Tibial nerve (tissue), 4 donors: ENCODE measurements at regions not wholly inside any gene's neighbourhood (a gene's known extent, or its start where the extent isn't known, plus 50 kb on each side); places are given as distances from the start of the nearest gene placed in this dataset.

ENCODE experiments used
- DNase-seq, 2 donors: peaks; one replicate each; pipeline ENCODE4 v3.0.0-alpha.2; 2019; ENCODE audit warnings: low spot score in 2 of 2
- H3K27ac ChIP-seq, 4 donors: fragments of 200-600 bp; sonication (generic) in 3 of 4; one replicate each; pipeline ENCODE4 v1.5.1; 2017 to 2019; ENCODE audit warnings: mild to moderate bottlenecking in 1 of 4
- H3K27me3 ChIP-seq, 2 donors: fragments of 200-600 bp; sonication (generic) in 1 of 2; one replicate each; pipeline versions ENCODE4 v1.5.1 to v1.6.0; 2017 to 2019
- H3K36me3 ChIP-seq, 3 donors: fragments of 200-600 bp; sonication (generic); one replicate each; pipeline ENCODE4 v1.5.1; 2018 to 2019
- H3K4me1 ChIP-seq, 4 donors: fragments of 200-600 bp; sonication (generic) in 3 of 4; one replicate each; pipeline ENCODE4 v1.5.1; 2017 to 2019
- H3K4me3 ChIP-seq, 4 donors: fragments of 200-600 bp; sonication (generic) in 3 of 4; one replicate each; pipeline ENCODE4 v1.5.1; 2017 to 2019; ENCODE audit warnings: mild to moderate bottlenecking in 1 of 4, moderate library complexity in 1 of 4
- H3K9me3 ChIP-seq, 4 donors: fragments of 200-600 bp; sonication (generic) in 3 of 4; one replicate each; pipeline ENCODE4 v1.5.1; 2017 to 2019
- EP300 ChIP-seq, 2 donors: sonication (generic); formaldehyde crosslinking; IDR thresholded peaks; one replicate each; pipeline ENCODE4 v1.6.1; 2017; ENCODE audit warnings: antibody characterized with exemption in 2 of 2, mild to moderate bottlenecking in 1 of 2
- POLR2A ChIP-seq, 2 donors: fragments of 450-650 bp; IDR thresholded peaks; one replicate each; pipeline ENCODE4 v1.6.1; 2017; ENCODE audit warnings: antibody characterized with exemption in 2 of 2, mild to moderate bottlenecking in 2 of 2, moderate library complexity in 2 of 2
- WGBS, 2 donors: methylation state at CpG; one replicate each; pipeline ENCODE4 v1.1.5; 2018; 5-methylcytosine and 5-hydroxymethylcytosine counted together
- TF ChIP-seq, protein P1 (sequence below), 5 experiments: fragments of 200-600 bp in 3 of 5; fragments of 450-650 bp in 2 of 5; sonication (generic) in 3 of 5; IDR thresholded peaks; one replicate each; pipeline ENCODE4 v1.5.1; 2016 to 2019; ENCODE audit warnings: antibody characterized with exemption in 5 of 5, mild to moderate bottlenecking in 3 of 5, moderate library complexity in 2 of 5

DNA sequence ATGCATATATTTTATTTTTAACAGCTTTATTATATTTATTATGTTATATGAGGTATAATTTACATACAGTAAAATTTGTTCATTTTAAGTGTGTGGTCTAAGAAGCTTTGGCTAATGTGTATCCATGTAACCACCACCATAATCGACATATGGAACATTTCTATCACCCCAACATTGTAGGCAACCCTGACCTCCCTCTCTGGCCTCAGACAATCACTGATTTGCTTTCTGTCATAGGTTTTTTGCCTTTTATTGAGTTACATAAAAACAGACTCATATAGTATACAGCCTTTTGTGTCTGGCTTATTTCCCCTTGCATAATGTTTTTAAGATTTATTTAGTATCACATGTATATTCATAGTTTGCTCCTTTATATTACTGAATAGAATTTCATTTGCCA is 90.7 kb upstream of the KL start:
- no peak overlapping the region for H3K4me3 ChIP-seq
- no peak for DNase-seq
- 84 to 89% methylated on average over 1 of the region's 1 CpG for WGBS, 2 donors

DNA sequence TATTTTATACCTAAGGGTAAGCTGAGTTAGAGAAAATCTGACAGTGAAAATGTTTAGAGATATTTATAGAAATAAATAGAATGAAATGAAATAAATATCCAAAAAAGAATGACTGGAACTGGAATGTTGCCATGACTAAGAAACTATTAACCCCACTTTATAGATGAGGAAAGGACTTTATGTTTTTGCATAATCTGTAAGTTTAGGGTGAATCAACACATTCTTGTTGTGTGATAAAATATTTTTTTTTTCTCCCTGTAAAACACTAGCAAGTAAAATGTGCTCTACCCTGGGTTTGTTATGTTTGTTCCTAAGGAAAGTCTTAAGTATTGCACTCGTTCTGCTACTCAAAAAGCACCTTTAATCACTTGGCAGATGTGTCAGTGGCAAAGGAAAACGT is 83.8 kb upstream of the KL start:
- Histone ChIP-seq H3K9me3 (peaks cover 0 to 22% (median 0%) of the 10 kb centered on the region in 4 donors), H3K36me3 (no peaks in the 10 kb centered on the region), H3K4me3 (no peak overlapping the region), H3K4me1 (no peaks in the 10 kb centered on the region), H3K27me3 (no peaks in the 10 kb centered on the region), H3K27ac (no peak overlapping the region)
- no peak for TF ChIP-seq EP300 (IDR thresholded peaks at IDR 0.05)
- no peak for TF ChIP-seq POLR2A (IDR thresholded peaks at IDR 0.05)
- TF ChIP-seq, protein P1, sequence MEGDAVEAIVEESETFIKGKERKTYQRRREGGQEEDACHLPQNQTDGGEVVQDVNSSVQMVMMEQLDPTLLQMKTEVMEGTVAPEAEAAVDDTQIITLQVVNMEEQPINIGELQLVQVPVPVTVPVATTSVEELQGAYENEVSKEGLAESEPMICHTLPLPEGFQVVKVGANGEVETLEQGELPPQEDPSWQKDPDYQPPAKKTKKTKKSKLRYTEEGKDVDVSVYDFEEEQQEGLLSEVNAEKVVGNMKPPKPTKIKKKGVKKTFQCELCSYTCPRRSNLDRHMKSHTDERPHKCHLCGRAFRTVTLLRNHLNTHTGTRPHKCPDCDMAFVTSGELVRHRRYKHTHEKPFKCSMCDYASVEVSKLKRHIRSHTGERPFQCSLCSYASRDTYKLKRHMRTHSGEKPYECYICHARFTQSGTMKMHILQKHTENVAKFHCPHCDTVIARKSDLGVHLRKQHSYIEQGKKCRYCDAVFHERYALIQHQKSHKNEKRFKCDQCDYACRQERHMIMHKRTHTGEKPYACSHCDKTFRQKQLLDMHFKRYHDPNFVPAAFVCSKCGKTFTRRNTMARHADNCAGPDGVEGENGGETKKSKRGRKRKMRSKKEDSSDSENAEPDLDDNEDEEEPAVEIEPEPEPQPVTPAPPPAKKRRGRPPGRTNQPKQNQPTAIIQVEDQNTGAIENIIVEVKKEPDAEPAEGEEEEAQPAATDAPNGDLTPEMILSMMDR (IDR thresholded peaks at IDR 0.05), result no peak
- no peak for DNase-seq
- 54 to 67% methylated on average over 2 of the region's 2 CpGs for WGBS, 2 donors

More for the DNA sequence above, 90.7 kb upstream of the KL start:
- Histone ChIP-seq H3K9me3 (peaks cover 0 to 14% (median 0%) of the 10 kb centered on the region in 4 donors), H3K4me1 (no peaks in the 10 kb centered on the region), H3K27ac (no peak overlapping the region), H3K36me3 (no peaks in the 10 kb centered on the region), H3K27me3 (no peaks in the 10 kb centered on the region)
- TF ChIP-seq POLR2A (IDR thresholded peaks at IDR 0.05), result no peak
- TF ChIP-seq EP300 (IDR thresholded peaks at IDR 0.05), result no peak
- TF ChIP-seq, protein P1 (IDR thresholded peaks at IDR 0.05), result no peak

DNA sequence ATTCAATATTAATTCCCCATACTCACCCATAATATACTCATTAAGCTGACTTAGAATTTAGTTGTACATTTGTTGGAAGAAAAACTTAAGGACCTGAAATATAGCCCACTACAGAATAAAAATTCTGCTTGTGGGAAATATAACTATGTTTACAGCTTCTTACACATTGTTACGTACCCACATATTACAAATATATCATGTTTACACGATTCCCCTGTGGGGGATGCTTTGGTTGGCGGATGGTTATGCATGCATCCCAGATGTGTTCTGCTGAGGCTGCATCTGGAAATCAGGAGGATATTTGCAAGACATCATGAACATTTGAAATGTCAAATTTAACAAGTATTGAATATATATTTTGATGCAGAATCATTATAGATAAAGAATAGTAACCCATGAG is 79.5 kb upstream of the KL start:
- TF ChIP-seq, protein P1 (IDR thresholded peaks at IDR 0.05), result no peak
- Histone ChIP-seq H3K27me3 (no peaks in the 10 kb centered on the region), H3K4me3 (no peak overlapping the region), H3K36me3 (no peaks in the 10 kb centered on the region), H3K4me1 (peaks cover 0 to 9% (median 3%) of the 10 kb centered on the region in 4 donors), H3K27ac (no peak overlapping the region), H3K9me3 (peaks cover 0 to 4% (median 0%) of the 10 kb centered on the region in 4 donors)
- 83 to 88% methylated on average over 3 of the region's 3 CpGs for WGBS, 2 donors
- DNase-seq, result no peak

DNA sequence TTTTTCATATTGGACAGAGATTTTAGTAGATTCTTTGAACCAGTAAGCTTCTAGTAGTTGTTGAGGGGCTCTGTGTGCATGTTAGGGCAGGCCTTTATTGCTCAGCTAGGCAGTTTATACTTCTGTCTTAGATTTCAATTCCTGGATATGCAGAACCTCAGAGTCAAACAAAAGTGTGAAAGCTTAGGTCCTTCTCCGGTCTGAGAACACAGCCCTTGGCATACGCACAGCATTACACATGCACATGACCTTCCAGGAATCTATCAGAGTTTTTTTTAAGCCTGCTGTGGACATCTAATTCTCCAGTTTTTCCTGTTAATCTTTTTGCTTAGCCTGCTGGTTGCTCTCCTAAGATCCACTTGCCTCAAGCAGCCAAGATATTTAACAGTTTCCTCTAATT is 77.9 kb upstream of the KL start:
- WGBS, 2 donors, result 75 to 81% methylated on average over 2 of the region's 2 CpGs
- no peak for DNase-seq
- H3K27ac ChIP-seq, result no peak overlapping the region
- H3K4me1 ChIP-seq, result peaks cover 0 to 9% (median 3%) of the 10 kb centered on the region in 4 donors
- no peaks in the 10 kb centered on the region for H3K9me3 ChIP-seq
- no peaks in the 10 kb centered on the region for H3K27me3 ChIP-seq
- no peak overlapping the region for H3K4me3 ChIP-seq
- no peaks in the 10 kb centered on the region for H3K36me3 ChIP-seq
- TF ChIP-seq EP300 (IDR thresholded peaks at IDR 0.05) (no peak), POLR2A (IDR thresholded peaks at IDR 0.05) (no peak)
- TF ChIP-seq, protein P1 (IDR thresholded peaks at IDR 0.05), result no peak

DNA sequence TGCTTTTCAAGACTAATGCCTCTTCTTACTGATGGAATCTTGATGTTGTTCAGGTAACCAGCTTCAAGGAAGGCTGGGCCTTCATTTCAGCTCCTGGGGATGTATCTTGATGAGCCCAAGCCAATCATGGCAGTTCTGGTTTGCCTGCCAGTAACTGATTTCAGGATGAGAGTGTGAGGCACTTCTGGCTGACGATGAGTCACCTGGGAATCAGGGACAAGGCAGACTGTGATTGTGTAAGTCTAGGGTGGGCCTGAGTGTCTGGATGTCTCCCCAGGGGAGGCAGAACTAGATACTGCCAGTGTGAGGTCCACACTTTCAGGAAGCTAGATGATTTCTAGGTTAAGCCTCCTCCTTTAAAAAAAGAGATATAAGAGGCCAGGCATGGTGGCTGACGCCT is 77.3 kb upstream of the KL start:
- H3K27ac ChIP-seq, result no peak overlapping the region
- H3K9me3 ChIP-seq, result no peaks in the 10 kb centered on the region
- DNase-seq, result no peak
- H3K27me3 ChIP-seq, result no peaks in the 10 kb centered on the region
- TF ChIP-seq EP300 (IDR thresholded peaks at IDR 0.05) (no peak), POLR2A (IDR thresholded peaks at IDR 0.05) (no peak)
- TF ChIP-seq, protein P1 (IDR thresholded peaks at IDR 0.05), result no peak
- H3K36me3 ChIP-seq, result no peaks in the 10 kb centered on the region
- WGBS, 2 donors, result 95 to 97% methylated on average over 2 of the region's 2 CpGs
- H3K4me1 ChIP-seq, result peaks cover 0 to 9% (median 3%) of the 10 kb centered on the region in 4 donors
- H3K4me3 ChIP-seq, result no peak overlapping the region
